ENCODE measurements at regions not wholly inside any gene's neighbourhood (a gene's known extent, or its start where the extent isn't known, plus 50 kb on each side); places are given as distances from the start of the nearest gene placed in this dataset.

DNA sequence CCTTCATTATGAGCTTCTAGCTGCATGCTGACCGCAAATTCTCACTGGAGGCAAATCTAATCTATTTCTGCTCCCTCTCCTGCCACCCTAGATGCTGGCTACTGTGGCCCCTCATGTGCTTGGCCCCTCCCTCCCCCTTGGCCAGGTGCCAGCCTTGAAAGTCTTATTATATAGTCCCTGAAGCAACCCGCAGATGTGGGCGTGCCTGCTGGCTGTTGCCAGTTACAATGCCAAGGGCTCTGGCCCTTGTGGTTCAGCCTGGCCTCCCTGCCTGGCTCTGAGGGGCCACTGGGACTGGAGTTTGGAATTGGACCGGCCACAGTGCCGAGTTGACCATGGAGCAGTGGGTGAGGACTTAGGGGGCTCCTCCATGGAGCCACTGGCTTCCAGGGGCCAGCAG lies 78.9 kb upstream of the ACTRT2 start:
- H3K27me3 ChIP-seq (ENCODE audit: insufficient read depth, low read length), result no peaks in the 10 kb centered on the region
- no peak overlapping the region for H3K9ac ChIP-seq (ENCODE audit: low read depth, low read length)
- H3K27ac ChIP-seq (ENCODE audit: low read length), result no peak overlapping the region
- no peaks in the 10 kb centered on the region for H3K36me3 ChIP-seq (ENCODE audit: insufficient read depth, low read depth, low read length)
- H3K4me1 ChIP-seq (ENCODE audit: insufficient read depth, low read length), result no peaks in the 10 kb centered on the region
- no peak overlapping the region for H3K4me3 ChIP-seq (ENCODE audit: low read length)
- H3K9me3 ChIP-seq (ENCODE audit: insufficient read depth, low read depth, low read length), result no peaks in the 10 kb centered on the region; the same call in none of the 2 replicates

- no peak overlapping the region for H3K27ac ChIP-seq (ENCODE audit: low read length)
- no peaks in the 10 kb centered on the region for H3K36me3 ChIP-seq (ENCODE audit: insufficient read depth, low read depth, low read length)
- H3K4me3 ChIP-seq (ENCODE audit: low read length), result no peak overlapping the region
- H3K4me1 ChIP-seq (ENCODE audit: insufficient read depth, low read length), result no peaks in the 10 kb centered on the region
- H3K9ac ChIP-seq (ENCODE audit: low read depth, low read length), result no peak overlapping the region
- no peaks in the 10 kb centered on the region for H3K27me3 ChIP-seq (ENCODE audit: insufficient read depth, low read length)
- no peaks in the 10 kb centered on the region; the same call in none of the 2 replicates for H3K9me3 ChIP-seq (ENCODE audit: insufficient read depth, low read depth, low read length)
Observed at GRCh38 chr1:2943686-2944260, 77.5 kb upstream of the ACTRT2 start.

- Histone ChIP-seq H3K27me3 (ENCODE audit: insufficient read depth, low read length) (no peaks in the 10 kb centered on the region), H3K4me3 (ENCODE audit: low read length) (no peak overlapping the region), H3K9me3 (ENCODE audit: insufficient read depth, low read depth, low read length) (no peaks in the 10 kb centered on the region; the same call in none of the 2 replicates), H3K27ac (ENCODE audit: low read length) (no peak overlapping the region), H3K36me3 (ENCODE audit: insufficient read depth, low read depth, low read length) (no peaks in the 10 kb centered on the region), H3K4me1 (ENCODE audit: insufficient read depth, low read length) (no peaks in the 10 kb centered on the region), H3K9ac (ENCODE audit: low read depth, low read length) (no peak overlapping the region)
Observed at GRCh38 chr1:2944705-2945104, 76.6 kb upstream of the ACTRT2 start.

DNA sequence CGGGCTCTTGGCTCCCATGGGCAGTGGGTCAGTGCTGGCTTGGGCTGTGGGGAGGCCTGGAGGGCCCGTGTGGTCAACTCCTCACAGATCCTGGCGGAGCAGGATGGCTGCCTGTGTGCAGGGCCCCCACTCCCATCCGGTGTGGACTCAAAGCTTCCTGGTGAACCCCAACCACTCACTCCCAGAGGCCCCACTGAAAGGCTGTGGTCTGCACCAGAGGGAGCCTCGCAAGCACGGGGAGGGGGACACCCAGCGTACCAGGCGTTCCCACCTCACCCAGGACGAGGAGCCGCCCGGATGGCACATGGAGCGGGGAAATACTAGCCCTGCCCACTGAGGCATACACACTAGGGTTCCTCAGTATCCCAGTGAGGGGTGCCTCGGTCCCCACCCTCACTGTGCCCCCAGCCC lies 75.4 kb upstream of the ACTRT2 start:
- Histone ChIP-seq H3K9me3 (ENCODE audit: insufficient read depth, low read depth, low read length) (no peaks in the 10 kb centered on the region; the same call in 1 of the 2 replicates), H3K9ac (ENCODE audit: low read depth, low read length) (no peak overlapping the region)

DNA sequence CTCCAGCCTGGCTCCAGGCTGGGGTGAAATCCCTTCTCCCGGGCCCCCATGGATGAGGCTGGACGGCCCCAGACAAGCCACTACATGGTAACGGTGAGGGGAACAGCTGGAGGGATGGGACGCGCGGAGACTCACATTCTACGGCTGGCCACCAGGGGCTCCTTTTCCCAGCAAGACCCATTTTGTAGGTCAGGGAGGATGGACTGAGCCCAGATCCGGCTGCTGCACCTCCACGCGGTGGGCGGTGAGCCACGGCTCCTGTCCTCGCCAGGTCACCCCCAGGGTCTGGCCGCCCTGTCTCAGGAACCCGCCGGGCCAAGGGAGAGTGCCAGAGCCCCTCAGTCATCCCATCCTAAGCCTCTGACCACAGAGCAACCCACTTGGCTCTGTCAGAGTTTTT lies 75.0 kb upstream of the ACTRT2 start:
- Histone ChIP-seq H3K4me3 (ENCODE audit: low read length) (no peak overlapping the region), H3K9me3 (ENCODE audit: insufficient read depth, low read depth, low read length) (no peaks in the 10 kb centered on the region; the same call in 1 of the 2 replicates), H3K27me3 (ENCODE audit: insufficient read depth, low read length) (no peaks in the 10 kb centered on the region), H3K36me3 (ENCODE audit: insufficient read depth, low read depth, low read length) (no peaks in the 10 kb centered on the region), H3K9ac (ENCODE audit: low read depth, low read length) (no peak overlapping the region), H3K4me1 (ENCODE audit: insufficient read depth, low read length) (no peaks in the 10 kb centered on the region), H3K27ac (ENCODE audit: low read length) (no peak overlapping the region)

More for the DNA sequence above, 75.4 kb upstream of the ACTRT2 start:
- Histone ChIP-seq H3K27ac (ENCODE audit: low read length) (no peak overlapping the region), H3K27me3 (ENCODE audit: insufficient read depth, low read length) (no peaks in the 10 kb centered on the region), H3K4me1 (ENCODE audit: insufficient read depth, low read length) (no peaks in the 10 kb centered on the region), H3K4me3 (ENCODE audit: low read length) (no peak overlapping the region), H3K36me3 (ENCODE audit: insufficient read depth, low read depth, low read length) (no peaks in the 10 kb centered on the region)

DNA sequence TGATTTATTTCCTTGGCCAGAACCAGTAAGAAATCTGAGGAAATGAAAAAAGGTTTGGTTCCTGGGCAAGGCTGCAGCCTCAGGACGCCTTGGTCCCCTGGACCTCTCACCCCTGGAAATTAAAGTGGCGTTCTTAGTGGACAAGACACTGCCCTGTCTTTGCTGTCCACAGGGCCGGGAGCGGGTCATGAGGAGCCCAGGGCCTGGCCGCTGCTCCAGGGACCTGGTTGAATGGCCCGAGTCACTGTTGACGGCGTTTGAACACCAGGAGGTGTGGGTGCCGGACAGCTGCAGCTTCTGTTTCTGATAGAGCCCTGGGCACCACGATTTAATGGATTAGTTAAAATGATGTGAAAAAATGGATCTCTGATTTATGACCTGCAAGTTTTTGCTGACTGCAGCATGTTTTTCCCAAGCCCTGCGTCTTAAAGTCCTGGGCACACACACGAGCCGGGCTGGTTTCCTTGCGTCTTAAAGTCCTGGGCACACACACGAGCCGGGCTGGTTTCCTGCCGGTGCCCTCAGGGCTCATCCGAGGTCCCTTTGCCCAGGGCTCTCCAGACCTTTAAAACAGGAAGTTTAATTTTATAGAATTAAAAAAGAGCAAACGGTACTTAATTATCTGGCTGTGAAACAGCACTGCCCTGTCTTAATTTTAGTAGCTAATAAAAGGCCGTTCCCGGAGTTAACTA lies 74.1 kb upstream of the ACTRT2 start:
- H3K9me3 ChIP-seq (ENCODE audit: insufficient read depth, low read depth, low read length), result no peaks in the 10 kb centered on the region; the same call in 1 of the 2 replicates
- no peak overlapping the region for H3K4me3 ChIP-seq (ENCODE audit: low read length)
- no peak overlapping the region for H3K27ac ChIP-seq (ENCODE audit: low read length)
- no peaks in the 10 kb centered on the region for H3K4me1 ChIP-seq (ENCODE audit: insufficient read depth, low read length)
- H3K9ac ChIP-seq (ENCODE audit: low read depth, low read length), result no peak overlapping the region
- H3K27me3 ChIP-seq (ENCODE audit: insufficient read depth, low read length), result no peaks in the 10 kb centered on the region
- no peaks in the 10 kb centered on the region for H3K36me3 ChIP-seq (ENCODE audit: insufficient read depth, low read depth, low read length)

GRCh38 chr1:2948001-2948750 lies 73.1 kb upstream of the ACTRT2 start:
- H3K9ac ChIP-seq (ENCODE audit: low read depth, low read length), result no peak overlapping the region
- H3K9me3 ChIP-seq (ENCODE audit: insufficient read depth, low read depth, low read length), result peaks cover under 1% of the 10 kb centered on the region
- H3K4me1 ChIP-seq (ENCODE audit: insufficient read depth, low read length), result no peaks in the 10 kb centered on the region

DNA sequence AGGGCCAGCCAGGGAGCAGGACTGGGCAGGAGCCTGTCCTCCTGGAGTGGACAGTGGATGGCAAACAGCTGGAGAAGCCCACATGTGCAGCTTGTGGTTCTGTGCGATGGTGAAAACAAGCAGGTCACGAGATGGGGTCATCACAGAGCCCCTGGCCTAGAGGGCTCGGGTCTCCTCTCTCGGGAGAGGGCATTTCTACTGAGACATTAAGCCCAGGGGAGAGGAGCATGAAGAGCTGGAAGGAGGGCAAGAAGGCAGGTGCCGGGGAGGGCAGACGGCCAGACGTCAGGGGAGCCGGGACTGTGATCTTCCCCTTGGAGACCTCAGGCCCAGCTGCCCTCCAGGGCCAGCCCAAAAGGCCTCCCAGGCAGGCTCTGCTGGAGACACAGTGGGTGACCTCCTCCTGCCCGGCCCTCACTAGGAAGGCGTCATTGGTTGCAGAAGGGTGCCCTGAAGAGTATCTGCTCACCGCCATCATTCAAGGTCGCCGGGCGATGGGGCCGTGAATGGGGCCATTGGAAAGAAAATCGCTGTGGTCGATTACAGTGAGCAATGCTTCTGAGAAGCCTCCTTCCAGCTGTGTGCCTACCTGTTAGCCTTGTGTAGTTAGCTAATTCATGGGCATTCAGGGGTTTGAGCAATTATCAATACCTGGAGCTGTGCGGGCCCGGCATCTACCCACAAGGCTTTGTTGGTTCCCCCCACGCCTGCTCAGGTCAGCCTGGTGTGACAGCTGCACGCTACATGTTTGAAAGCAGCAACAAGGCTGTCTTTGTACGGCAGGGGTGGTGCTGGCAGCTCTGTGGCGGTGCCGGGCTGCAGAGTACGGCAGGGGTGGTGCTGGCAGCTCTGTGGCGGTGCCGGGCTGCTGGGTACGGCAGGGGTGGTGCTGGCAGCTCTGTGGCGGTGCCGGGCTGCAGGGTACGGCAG lies 72.3 kb upstream of the ACTRT2 start:
- H3K4me3 ChIP-seq (ENCODE audit: low read length), result no peak overlapping the region
- H3K4me1 ChIP-seq (ENCODE audit: insufficient read depth, low read length), result no peaks in the 10 kb centered on the region
- H3K9me3 ChIP-seq (ENCODE audit: insufficient read depth, low read depth, low read length), result peaks cover 3% of the 10 kb centered on the region
- no peak overlapping the region for H3K27ac ChIP-seq (ENCODE audit: low read length)
- H3K9ac ChIP-seq (ENCODE audit: low read depth, low read length), result no peak overlapping the region
- H3K27me3 ChIP-seq (ENCODE audit: insufficient read depth, low read length), result no peaks in the 10 kb centered on the region
- no peaks in the 10 kb centered on the region for H3K36me3 ChIP-seq (ENCODE audit: insufficient read depth, low read depth, low read length)

More at GRCh38 chr1:2948001-2948750, 73.1 kb upstream of the ACTRT2 start:
- Histone ChIP-seq H3K27me3 (ENCODE audit: insufficient read depth, low read length) (no peaks in the 10 kb centered on the region), H3K27ac (ENCODE audit: low read length) (no peak overlapping the region), H3K4me3 (ENCODE audit: low read length) (no peak overlapping the region), H3K36me3 (ENCODE audit: insufficient read depth, low read depth, low read length) (no peaks in the 10 kb centered on the region)

DNA sequence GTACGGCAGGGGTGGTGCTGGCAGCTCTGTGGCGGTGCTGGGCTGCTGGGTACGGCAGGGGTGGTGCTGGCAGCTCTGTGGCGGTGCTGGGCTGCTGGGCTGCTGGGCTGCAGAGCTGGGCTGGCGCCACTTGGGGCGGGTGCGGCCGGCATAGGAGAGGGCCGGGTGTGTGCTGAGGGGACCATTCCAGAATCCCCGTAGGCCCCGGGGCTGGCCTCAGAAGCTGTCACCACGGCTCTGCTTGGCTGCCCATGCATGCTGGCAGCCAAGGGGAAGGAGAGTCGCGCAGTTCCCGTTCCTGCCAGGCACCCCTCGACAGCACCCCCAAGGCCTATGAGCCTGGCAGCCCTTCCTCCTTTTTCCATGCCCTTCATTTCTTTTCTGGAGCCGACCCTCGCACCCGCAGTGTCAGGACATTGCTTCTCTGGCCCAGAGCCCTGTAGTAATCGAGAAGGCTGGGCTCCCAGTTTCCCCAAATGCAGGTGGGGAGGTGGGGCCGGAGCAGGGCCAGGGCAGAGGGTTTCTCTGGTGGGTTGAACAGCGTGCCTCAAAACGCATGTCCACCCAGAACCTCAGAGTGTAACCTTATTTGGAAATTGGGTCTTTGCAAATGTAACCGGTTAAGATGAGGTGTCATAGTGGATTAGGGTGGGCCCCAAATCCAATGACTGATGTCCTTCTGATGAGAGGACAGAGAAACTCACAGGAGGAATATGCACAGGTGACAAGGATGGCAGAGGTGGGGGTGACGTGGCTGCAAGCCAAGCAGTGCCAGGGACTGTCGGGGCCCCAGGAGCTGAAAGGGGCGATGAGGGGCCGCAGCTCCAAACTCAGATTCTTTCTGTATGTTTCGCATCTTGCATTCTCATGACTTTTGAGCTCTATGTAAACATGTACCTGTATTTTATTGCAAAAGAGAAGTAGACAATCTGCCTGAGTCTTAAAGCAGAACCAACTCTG lies 71.0 kb upstream of the ACTRT2 start:
- Histone ChIP-seq H3K27me3 (ENCODE audit: insufficient read depth, low read length) (no peaks in the 10 kb centered on the region), H3K9ac (ENCODE audit: low read depth, low read length) (no peak overlapping the region), H3K4me3 (ENCODE audit: low read length) (no peak overlapping the region), H3K4me1 (ENCODE audit: insufficient read depth, low read length) (no peaks in the 10 kb centered on the region), H3K36me3 (ENCODE audit: insufficient read depth, low read depth, low read length) (no peaks in the 10 kb centered on the region), H3K27ac (ENCODE audit: low read length) (no peak overlapping the region), H3K9me3 (ENCODE audit: insufficient read depth, low read depth, low read length) (peaks cover 14% of the 10 kb centered on the region)

DNA sequence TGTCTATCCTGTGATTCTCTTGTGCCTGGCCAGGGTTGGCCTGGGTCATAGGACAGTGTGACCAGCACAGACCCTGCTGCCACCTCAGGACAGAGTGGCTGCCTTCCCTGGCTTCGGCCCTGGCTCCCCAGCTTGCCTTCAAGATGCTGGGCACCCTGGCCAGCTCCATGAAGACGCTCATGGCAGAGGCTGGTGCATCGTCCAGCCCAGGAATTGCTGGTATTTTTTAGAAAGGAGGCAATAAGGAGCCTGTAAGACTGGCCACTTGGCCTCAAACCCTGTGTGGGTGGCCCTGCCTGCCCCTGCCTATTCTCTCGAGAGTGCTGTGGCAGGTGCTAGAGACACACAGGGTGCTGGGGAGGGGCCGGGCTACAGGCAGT lies 70.4 kb upstream of the ACTRT2 start:
- H3K9ac ChIP-seq (ENCODE audit: low read depth, low read length), result no peak overlapping the region
- H3K27ac ChIP-seq (ENCODE audit: low read length), result no peak overlapping the region
- no peaks in the 10 kb centered on the region for H3K4me1 ChIP-seq (ENCODE audit: insufficient read depth, low read length)
- H3K27me3 ChIP-seq (ENCODE audit: insufficient read depth, low read length), result no peaks in the 10 kb centered on the region
- no peak overlapping the region for H3K4me3 ChIP-seq (ENCODE audit: low read length)
- H3K9me3 ChIP-seq (ENCODE audit: insufficient read depth, low read depth, low read length), result peaks cover 21% of the 10 kb centered on the region
- no peaks in the 10 kb centered on the region for H3K36me3 ChIP-seq (ENCODE audit: insufficient read depth, low read depth, low read length)
